Epithelial cell of esophagus (primary cell): ENCODE measurements at regions not wholly inside any gene's neighbourhood (a gene's known extent, or its start where the extent isn't known, plus 50 kb on each side); places are given as distances from the start of the nearest gene placed in this dataset.
"Not testable (repeated sequence)": the region's sequence is repeated elsewhere in the genome, so short reads cannot be mapped to it uniquely, and the experiment has no call there.

Experiments
- DNase-seq: peaks from one replicate; pipeline ENCODE4 v3.0.0; 2010; ENCODE audit warnings: low read depth
- H3K4me3 ChIP-seq: 2 replicates; pipeline ENCODE4 v1.5.1; 2011; ENCODE audit warnings: mild to moderate bottlenecking, low read length, control low read depth
- CTCF ChIP-seq: IDR thresholded peaks from 2 replicates; pipeline ENCODE4 v1.5.1; 2011; ENCODE audit warnings: low read depth, mild to moderate bottlenecking, low read length, control low read depth, inconsistent platforms; ENCODE audit not compliant: insufficient read depth; ENCODE audit errors: missing control alignments

GRCh38 chr2:236998236-236998635, 87.5 kb upstream of the COPS8 start:
- no peak for TF ChIP-seq CTCF
- H3K4me3 ChIP-seq = no peak overlapping the region
- peak; percentile 60 for DNase-seq

GRCh38 chr2:236998758-236999157, 86.9 kb upstream of the COPS8 start:
- peak; percentile 33 for DNase-seq
- no peak for TF ChIP-seq CTCF
- no peak overlapping the region for H3K4me3 ChIP-seq

- no peak for DNase-seq
- no peak for TF ChIP-seq CTCF
- H3K4me3 ChIP-seq = no peak overlapping the region
These were observed 85.2 kb upstream of the COPS8 start for GRCh38 chr2:237000481-237000880.

GRCh38 chr2:237005341-237005740, 80.3 kb upstream of the COPS8 start:
- H3K4me3 ChIP-seq = not testable (repeated sequence)

GRCh38 chr2:237011206-237011795, 74.4 kb upstream of the COPS8 start:
- DNase-seq = no peak
- no peak overlapping the region for H3K4me3 ChIP-seq
- TF ChIP-seq CTCF = no peak

More at GRCh38 chr2:237005341-237005740, 80.3 kb upstream of the COPS8 start:
- DNase-seq = not testable (repeated sequence)

- no peak overlapping the region for H3K4me3 ChIP-seq
- TF ChIP-seq CTCF = no peak
- no peak for DNase-seq
These were observed 73.7 kb upstream of the COPS8 start for GRCh38 chr2:237012004-237012403.

GRCh38 chr2:237012577-237013267, 73.0 kb upstream of the COPS8 start:
- H3K4me3 ChIP-seq = no peak overlapping the region
- TF ChIP-seq CTCF = no peak
- DNase-seq = no peak
